ENCODE measurements at regions not wholly inside any gene's neighbourhood (a gene's known extent, or its start where the extent isn't known, plus 50 kb on each side); places are given as distances from the start of the nearest gene placed in this dataset.

- DNase-seq (ENCODE audit: low read depth, low spot score), result no peak
- WGBS (ENCODE audit: insufficient coverage, insufficient replicate concordance, low lambda C conversion rate, missing lambda C conversion rate), result 1% methylated on average over 3 of the region's 3 CpGs
- BruUV-seq (replicated peaks), result no TSS peak
Measured at GRCh38 chr4:110799211-110799610, 176.3 kb upstream of the PITX2 start.

More at GRCh38 chr4:110799211-110799610, 176.3 kb upstream of the PITX2 start:
- in situ Hi-C loops (cut with MboI) (no loop called here), intact Hi-C loops (cut with micrococcal nuclease; ENCODE audit: unreplicated experiment) (no loop called here)
- SMC1A ChIA-PET (ENCODE audit: uncharacterized antibody, unreplicated experiment), result no interaction called here
- no peak for TF ChIP-seq ZBTB33 (IDR thresholded peaks at IDR 0.05)
- no peak for TF ChIP-seq NFYA (IDR thresholded peaks at IDR 0.05; ENCODE audit: borderline replicate concordance, low read depth, low read length)
- TF ChIP-seq SMAD5 (IDR thresholded peaks at IDR 0.05; ENCODE audit: low read depth), result no peak
- no peak for TF ChIP-seq ZNF207 (IDR thresholded peaks at IDR 0.05; ENCODE audit: borderline replicate concordance)
- no peak for TF ChIP-seq CTCF (IDR thresholded peaks at IDR 0.05 in 2 of 3, conservative IDR thresholded peaks at IDR 0.05 in 1 of 3; ENCODE audit: control insufficient read depth in 2 of 3, extremely low read depth in 1 of 3, insufficient read depth in 1 of 3, low read depth in 3 of 3, low read length in 3 of 3)
- Histone ChIP-seq H3K4me2 (ENCODE audit: control insufficient read depth, insufficient read depth) (no peak overlapping the region), H3K36me3 (ENCODE audit: control insufficient read depth in 2 of 2, insufficient read depth in 2 of 2, low read length in 1 of 2) (no peaks in the 10 kb centered on the region), H3K27me3 (replicated peaks in 1 of 2; ENCODE audit: control insufficient read depth in 2 of 2, insufficient read depth in 2 of 2, low read length in 1 of 2) (no peaks in the 10 kb centered on the region), H2AFZ (ENCODE audit: control insufficient read depth, low read depth, low read length) (no peak overlapping the region), H4K20me1 (ENCODE audit: control insufficient read depth, insufficient read depth) (no peaks in the 10 kb centered on the region), H3K9me3 (replicated peaks; ENCODE audit: control insufficient read depth, insufficient read depth, low read length) (no peaks in the 10 kb centered on the region), H3K9ac (ENCODE audit: control insufficient read depth, insufficient read depth, low read length) (no peak overlapping the region), H3K4me3 (no peak overlapping the region), H3K27ac (ENCODE audit: control insufficient read depth, insufficient read depth) (no peak overlapping the region), H3K4me1 (ENCODE audit: control insufficient read depth, insufficient read depth, low read length) (no peaks in the 10 kb centered on the region), H3K79me2 (ENCODE audit: control insufficient read depth, insufficient read depth, low read length) (no peaks in the 10 kb centered on the region)
- RAD21 ChIA-PET (ENCODE audit: unreplicated experiment), result no interaction called here
- ATAC-seq (no peak), FAIRE-seq (no peak)
- POLR2A ChIA-PET, result no interaction called here
- CTCF ChIA-PET, result no interaction called here
